HG02623 (cell line): ENCODE measurements at regions not wholly inside any gene's neighbourhood (a gene's known extent, or its start where the extent isn't known, plus 50 kb on each side); places are given as distances from the start of the nearest gene placed in this dataset.
"Not testable (repeated sequence)": the region's sequence is repeated elsewhere in the genome, so short reads cannot be mapped to it uniquely, and the experiment has no call there.

Source experiments
- ATAC-seq: cut with Tn5 transposase; IDR thresholded peaks from one replicate; pipeline ENCODE4 v1.9.1; 2021; ENCODE audit warnings: moderate library complexity; ENCODE audit not compliant: unreplicated experiment

DNA sequence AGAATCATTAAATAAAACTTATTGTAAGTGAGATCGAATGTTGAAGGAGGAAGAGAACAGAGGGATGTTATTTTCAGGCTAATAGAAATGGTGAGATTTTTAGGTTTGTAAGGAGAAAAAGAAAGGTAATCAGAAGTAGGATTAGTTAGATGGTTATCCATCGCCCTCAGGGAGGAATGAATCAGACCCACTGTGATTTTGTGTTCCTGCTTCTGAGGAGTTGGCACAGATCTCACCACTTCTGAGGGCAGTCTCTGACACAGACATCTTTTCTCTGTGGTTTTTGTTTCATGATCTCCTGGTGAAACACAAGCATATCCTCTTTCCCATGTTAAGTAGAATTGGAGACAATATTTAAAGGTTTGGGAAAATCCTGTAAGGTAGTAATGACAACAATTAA lies 1083.2 kb upstream of the AMELY start:
- not testable (repeated sequence) for ATAC-seq

DNA sequence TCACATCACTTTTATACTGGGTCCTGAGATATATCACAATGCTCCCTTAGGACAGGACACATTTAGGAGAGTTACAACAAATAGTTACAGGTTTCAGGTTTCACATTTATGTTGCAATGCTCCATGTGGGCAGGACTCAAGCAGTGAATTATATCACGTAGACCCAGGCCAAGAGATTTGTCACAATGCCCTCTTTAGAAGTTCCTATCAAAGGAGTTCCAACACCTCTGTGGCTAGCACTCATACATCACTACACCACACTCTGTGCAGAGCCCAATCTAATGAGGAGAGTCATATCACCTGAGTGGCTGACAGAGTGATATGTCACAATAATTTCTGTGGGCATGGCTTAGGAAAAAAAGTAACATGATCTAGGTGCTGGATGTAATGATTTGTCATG lies 1068.2 kb upstream of the AMELY start:
- no peak for ATAC-seq

DNA sequence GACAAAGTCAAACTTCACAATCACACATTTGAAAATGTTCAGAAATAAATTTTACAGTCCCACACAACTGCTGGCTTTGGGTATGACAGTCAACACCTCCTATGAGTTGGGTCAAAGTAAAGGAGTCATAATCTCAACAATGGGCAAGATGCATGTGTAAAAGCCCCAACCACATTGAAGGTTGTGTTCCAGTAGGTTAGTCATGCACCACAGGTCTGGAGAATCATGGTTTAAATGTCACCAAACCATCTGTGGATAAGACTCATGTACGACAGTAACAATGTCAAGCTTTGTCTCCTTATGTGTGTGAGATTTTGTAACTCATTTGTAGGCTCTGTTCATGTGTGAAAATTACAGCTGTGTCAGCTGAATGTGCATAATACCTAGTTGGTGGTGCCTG lies 1065.7 kb upstream of the AMELY start:
- no peak for ATAC-seq

DNA sequence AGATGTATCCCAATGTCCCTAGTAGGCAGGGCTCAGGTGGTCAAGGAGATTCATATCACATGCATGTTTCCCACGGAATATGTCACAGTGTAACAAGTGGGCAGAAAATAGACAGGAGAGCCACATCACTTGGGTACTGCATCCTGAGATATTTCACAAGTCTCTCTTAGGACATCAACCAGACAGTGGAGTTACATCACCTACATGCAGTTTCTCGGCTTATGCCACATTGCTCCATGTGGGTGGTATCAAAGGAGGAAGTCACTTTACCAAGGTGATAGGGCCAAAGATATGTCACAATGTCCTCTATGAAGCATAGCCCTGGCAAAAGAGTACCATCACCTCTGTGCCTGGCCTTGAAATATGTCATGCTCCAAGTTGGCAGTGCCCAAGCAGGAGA lies 1056.7 kb upstream of the AMELY start:
- no peak for ATAC-seq

DNA sequence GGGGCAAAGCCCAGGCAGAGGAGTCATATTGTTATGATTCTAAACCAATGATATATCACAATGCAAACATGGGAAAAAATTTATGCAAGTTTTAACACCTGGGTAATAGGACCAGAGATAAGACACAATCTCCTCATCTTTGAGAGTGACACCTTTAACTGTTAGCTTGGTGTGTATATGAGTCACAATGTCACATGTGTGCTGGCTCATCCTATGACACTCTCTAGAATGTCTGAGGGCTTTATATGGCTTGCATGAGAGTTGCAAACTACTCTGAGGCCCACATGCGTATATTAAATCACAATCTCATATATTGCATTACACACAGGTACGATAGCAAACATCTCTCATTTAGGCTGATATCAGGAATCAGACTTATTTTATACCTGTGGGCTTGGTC lies 1055.4 kb upstream of the AMELY start:
- no peak for ATAC-seq

DNA sequence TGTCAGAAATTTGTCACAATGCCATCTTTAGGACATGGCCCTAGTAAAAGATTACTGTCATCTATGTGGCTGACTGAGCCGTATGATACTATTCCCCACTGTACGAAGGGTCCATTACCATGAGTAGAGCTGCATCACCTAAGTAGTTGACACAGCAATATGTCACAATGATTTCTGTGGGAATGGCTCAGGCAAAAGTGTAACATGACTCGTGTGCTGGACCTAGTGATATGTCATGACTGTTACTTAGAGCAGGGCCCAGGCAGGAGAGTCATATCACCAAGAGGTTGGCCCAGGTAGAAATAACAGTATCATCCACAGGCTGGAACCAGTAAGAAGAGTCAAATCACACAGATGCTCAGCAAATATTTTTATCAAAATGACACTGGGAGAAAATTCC lies 1051.8 kb upstream of the AMELY start:
- ATAC-seq, result no peak

DNA sequence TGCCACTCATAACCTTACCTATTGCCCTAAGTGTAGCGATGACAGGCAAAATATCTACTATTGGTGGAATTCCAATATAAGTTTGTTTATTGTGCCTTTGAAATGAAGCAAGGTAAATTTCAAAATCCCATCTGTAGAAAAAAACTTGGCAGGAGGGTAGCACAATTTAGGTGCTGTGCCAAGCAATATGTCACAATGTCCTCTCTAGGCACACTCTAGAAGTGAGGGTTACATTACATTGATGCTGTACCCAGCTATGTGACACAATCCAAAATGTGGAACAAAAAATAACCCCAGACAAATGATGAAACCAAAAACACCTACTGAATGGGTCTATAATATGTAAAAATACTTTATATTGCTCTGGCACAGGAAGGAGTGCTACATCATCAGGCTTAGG lies 1050.8 kb upstream of the AMELY start:
- no peak for ATAC-seq

DNA sequence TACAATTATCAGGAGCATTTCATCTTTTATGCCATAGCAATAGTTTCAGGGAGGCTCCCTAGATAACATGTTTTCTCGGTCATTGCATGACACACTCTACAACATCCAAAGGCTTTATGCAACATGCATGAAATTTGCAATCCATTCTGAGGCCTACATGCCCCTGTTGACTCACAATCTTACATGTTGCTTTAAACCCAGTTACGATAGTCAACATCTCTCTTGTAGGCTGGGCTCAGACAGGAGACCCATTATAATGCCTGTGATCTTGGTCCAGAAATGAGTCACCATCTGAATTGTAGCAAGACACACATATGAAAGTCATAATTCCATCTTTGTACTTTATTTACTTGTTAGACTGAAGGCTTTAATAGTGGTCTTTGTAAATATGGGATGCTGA lies 1050.3 kb upstream of the AMELY start:
- ATAC-seq, result no peak

DNA sequence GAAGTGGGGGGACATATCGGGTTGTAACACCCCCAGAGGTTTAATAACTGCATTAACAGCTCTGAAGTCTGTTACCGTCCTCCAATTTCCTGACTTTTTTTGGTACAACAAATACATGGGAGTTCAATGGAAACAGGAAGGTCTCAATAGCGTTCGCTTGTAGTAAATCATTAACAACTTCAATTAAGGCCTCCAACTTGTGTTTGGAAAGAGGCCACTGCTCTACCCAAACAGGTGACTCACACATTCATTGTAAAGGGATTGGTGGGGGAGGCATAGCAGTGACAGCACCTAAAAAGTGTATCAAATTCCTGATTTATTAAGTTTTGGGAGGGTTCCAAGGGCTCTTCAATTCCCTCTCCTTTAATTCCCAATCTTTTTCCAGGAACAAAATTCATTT lies 1046.2 kb upstream of the AMELY start:
- ATAC-seq, result no peak

DNA sequence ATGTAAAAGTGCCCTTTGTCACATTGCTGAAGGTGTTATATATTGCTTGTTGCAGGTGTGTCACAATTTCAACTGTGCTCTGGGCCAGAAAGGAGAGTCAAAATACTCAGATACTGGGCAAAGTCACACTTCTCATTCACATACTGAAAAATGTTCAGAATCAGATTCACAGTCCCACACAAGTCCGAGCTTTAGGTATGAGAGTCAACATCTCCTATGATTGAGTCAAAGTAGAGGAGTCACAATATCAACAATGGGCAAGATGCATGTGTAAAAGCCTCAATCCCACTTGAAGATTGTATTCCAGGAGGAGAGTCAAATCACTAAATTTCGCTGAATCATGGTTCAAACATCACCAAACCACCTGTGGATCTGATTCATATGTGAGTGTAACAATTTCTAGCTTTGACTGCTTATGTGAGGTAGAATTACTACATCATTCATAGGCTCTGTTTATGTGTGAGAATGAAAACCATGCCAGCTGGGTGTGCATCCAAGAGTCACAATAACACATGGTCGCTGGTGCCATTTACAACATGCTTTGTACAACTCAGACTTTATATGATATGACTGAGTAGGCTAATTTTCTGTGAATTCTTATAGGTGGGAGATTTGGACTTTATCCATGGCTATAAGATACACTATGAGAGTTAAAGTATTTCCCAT lies 1039.8 kb upstream of the AMELY start:
- ATAC-seq, result no peak

DNA sequence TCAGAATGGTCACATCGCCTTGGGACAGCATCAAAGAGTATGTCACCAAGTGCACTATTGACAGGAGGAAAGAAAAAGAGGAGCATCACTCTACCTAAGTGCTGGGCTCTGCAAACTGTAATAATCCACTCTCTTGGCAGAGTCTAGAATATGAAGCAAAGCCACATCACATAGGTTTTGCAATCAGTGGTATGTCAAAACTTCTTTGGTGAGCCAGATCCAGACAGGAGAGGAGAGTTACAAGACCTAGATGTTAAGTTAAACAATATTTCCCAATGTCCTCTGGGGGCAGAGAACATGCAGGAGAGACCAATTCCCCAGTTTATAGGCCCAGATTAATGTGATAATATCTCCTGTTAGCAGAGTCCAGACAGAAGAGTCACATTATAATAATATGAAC lies 1032.6 kb upstream of the AMELY start:
- ATAC-seq, result no peak

DNA sequence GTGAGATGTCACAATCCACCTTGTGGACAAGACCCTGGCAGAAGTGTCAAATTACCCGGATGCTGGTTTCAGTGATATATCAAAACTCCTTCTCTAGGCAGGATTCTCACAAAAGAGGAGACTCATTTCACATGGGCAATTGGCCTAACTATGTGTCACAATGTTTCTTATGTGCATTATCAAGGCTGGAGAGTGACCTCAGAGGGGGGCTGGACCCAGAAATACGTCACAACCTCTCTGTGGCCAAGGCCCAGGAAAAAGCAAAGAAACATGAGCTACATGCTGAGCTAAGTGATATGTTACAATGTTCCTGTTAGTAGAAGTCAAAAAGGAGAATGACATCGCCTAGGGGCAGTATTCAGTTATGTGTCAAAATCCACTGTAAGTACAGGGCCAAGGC lies 1031.2 kb upstream of the AMELY start:
- ATAC-seq, result no peak

DNA sequence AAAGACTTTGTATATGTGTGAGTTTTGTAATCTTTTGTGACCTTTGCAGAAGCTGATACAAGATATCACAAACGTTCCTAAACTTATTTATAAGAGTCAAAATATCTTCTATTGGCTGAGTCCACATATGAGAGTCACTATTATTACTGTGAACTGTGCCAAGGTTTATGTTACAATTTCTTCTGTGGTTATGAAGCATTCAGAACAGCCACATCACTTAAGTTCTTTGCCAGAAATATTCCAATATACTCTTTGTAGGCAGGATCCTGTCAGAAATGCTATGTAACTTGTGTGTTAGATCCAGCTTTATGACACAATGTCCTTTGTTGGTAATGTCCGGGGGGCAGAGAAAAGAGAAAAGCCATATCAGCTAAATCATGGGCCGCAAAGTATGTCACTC lies 1030.3 kb upstream of the AMELY start:
- no peak for ATAC-seq

DNA sequence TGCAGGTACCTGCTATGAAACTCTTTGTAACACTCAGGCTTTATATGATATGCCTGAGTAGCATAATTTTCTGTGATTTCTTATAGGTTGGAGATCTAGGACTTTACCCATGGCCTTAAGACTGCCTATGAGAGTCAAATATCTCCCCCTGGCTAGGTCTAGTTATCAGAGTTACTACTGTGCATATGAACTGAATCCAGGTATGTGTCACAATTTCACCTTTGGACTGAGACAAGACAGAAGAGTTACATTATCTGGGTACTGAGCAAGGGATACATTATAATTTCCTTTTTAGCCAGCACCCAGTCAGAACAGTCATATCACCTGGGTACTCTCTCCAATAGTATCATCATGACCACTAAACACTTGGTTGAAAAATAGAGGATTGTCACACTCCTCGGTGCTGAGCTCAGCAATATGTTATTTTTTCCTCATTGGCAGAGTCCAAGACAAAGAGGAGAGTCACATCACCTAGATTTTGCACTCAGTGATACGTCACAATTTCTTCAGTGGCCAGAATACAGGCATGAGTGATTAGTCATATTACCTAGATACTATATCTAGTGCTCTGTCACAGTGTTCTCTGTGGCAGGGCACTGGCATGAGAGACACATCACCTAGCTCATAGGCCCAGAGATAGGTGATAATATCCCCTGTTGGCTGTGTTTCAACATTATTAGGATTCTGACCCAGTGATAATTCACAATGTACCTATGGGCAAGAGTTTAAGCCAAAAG lies 1027.6 kb upstream of the AMELY start:
- ATAC-seq, result no peak

DNA sequence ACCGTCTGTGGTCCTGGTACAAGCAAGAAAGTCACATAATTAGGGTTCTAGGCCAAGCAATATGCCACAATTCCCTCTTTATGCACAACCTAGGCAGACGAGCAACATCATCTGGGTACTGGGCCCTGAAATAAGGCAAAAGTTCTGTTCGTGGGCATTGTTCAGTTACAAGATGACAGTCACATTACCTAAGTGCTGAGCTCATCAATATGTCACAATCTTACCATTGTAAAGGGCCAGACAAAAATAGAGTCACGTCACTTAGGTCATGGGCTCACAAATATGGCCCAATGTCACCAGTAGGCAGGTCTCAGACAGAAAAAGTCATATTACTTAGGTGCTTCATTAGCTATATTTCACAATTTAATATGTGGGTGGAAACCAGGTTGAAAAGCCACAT lies 1025.3 kb upstream of the AMELY start:
- no peak for ATAC-seq

DNA sequence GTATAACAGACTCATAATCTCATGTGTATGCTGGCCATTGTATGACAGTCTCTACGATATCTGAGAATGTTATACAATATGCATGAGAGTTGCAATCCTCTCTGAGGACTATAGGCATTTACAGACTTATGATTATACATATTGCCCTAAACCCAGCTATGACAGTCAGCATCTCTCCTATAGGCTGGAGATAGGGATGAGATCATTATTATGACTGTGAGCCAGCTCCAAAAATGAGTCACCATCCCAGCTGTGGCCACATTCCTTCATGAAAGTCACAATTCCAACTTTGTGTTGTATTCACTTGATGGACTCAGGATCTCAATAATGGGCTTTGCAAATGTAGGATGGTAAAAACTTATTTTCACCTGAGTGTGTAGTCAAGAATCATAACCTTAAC lies 1024.5 kb upstream of the AMELY start:
- ATAC-seq, result no peak

DNA sequence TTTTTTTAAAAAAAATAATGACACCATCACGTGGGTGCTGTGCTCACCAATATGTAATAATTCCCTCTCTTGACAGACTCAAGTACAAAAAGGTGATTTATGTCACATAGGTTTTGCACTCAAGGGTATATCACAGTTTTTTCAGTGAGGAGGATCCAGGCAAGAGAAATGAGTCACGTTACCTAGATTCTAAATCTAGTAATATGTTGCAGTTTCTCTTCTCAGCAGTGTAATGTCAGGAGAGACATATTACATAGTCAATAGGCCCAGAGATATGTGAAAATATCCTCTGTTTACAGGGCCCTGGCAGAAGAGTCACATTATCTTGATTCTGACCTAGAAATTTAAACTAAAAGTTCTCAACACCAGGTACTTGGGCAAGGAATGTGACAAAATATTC lies 1024.1 kb upstream of the AMELY start:
- ATAC-seq, result no peak

DNA sequence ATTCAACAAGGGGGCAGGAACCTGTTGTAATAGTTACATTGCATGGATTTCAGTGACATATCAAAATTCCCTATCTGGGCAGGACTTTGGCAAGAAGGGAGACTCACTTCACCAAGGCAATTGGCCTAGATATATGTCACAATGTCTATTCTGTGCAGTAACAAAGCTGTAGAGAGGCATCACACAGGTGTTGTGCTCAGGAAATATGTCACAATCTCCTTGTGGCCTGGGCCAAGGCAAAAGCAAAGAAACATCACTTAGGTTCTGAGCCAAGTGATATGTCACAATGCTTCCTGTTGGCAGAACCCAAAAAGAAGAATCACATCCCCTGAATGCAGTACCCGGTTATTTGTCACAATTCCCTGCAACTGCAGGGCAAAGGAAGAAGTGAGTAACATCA lies 1020.9 kb upstream of the AMELY start:
- no peak for ATAC-seq

DNA sequence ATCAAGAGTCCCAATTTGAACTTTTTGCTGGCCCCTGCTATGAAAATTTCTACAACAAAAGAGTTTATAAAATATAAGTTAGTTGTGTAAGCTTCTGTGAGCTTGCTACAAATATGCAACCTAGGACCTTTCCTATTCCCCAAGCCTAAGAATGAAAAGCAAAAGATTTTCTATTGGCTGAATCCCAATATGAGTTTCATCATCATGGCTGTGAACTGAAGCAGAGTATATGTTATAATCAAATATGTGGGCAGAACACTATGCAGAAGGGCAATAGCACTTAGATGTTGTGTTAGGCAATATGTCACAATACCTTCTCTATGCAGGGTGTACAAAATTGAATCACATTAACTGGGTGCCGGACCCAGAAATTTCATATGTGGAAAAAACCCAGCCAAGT lies 1018.3 kb upstream of the AMELY start:
- ATAC-seq, result no peak

DNA sequence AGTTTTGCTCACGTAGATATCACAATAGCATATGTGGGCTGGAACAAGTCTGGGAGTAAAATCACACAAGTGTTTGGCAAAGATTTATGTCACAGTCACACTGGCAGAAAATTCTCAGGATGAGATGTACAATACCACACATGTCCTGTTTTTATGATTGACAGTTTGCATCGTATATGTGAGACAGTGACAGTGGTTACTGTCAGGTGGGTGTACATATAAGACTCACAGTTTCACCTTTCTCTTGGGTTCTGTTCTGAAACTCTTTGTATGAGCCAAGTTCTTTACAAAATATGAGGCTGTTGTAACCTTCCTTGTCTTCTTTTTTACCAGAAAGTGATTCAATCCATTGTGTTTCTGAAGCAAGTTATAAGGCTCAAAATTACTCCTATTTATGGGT lies 1012.5 kb upstream of the AMELY start:
- ATAC-seq, result no peak

DNA sequence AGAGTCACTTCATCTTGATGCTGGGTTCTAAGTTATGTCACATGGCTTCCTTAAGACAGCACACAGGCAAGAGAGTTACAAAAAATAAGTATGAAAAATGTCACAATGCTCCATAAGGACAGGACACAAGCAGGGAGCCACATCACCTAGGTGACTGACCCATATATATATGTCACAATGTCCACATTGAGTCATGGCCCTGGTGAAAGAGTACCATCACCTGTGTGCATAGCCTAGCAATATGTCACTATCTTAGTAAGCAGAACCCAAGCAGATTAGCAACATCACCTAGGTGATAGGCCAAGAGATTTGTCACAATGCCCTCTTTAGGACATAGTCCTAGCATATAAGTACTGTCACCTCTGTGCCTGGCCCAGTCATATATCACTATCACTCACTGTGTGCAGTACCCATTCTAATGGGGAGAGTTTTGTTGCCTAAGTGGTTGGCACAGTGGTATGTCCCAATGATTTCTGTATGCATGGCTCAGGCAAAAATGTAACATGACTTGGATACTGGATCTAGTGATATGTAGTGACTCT lies 1012.0 kb upstream of the AMELY start:
- ATAC-seq, result no peak

DNA sequence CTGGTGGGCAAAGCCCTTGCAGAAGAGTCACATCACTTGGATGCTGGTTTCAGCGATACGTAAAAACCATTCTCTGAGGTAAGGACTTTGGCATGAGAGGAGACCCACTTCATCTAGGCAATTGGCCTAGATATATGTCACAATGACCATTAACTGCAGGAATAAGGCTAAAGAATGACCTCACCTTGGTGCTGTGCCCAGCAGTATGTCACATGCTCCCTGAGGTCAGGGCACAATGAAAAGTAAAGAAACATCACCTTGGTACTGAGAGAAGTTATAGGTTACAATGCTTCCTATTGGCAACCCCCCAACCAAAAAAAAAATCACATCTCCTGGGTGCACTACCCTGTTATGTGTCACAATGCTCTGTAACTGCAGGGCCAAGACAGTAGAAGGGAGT lies 1008.8 kb upstream of the AMELY start:
- ATAC-seq, result no peak

DNA sequence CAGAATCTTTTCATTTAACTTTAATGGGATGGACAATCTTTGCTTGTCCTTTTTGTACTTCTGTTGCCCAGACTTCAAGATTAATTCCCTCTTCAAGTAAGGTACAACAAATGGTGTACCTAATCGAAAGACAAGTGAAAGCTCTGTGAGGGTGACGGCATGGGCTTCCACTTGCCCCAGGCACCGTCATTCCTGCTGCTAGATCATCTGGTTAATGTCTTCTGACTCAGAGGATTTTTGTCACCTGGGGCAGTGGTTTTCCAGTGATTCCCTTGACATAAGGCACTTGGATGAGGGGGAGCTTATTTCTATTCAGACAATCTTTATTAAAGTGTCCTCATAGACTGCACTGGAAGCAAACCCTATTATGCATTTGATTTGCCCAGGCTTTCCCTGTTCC lies 977.0 kb upstream of the AMELY start:
- no peak for ATAC-seq
